ENCODE measurements at regions not wholly inside any gene's neighbourhood (a gene's known extent, or its start where the extent isn't known, plus 50 kb on each side); places are given as distances from the start of the nearest gene placed in this dataset.

DNA sequence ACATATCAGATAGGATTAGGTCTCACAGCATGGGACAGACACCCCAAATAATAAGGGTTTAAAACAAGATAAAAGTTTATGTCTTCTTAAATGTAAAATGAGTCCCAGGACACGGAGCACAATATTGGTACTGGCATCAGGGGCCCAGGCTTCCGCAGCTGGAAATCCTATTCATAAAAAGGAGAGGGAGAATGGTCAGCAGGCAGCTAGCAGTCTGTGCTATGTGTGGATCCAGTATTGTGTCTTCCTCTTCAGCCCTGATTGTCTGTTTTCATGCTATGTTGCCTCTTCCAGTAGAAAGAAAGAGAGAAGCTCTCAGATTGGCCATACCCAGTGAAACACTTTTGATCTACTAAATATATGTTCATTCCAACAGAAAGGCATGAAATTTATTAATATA lies 319.3 kb upstream of the SLCO3A1 start:
- Histone ChIP-seq H3K36me3 (ENCODE audit: control insufficient read depth, insufficient read depth, low read length) (no peaks in the 10 kb centered on the region), H3K4me1 (ENCODE audit: control insufficient read depth, insufficient read depth, low read length) (no peaks in the 10 kb centered on the region), H3K9ac (ENCODE audit: low read length) (no peak overlapping the region), H3K27ac (ENCODE audit: low read depth, low read length) (no peak overlapping the region), H3K9me3 (ENCODE audit: control insufficient read depth, insufficient read depth, low read depth, low read length) (no peaks in the 10 kb centered on the region), H3K4me3 (ENCODE audit: low read depth, low read length) (no peak overlapping the region), H3K27me3 (ENCODE audit: control insufficient read depth, insufficient read depth, low read length) (no peaks in the 10 kb centered on the region)

DNA sequence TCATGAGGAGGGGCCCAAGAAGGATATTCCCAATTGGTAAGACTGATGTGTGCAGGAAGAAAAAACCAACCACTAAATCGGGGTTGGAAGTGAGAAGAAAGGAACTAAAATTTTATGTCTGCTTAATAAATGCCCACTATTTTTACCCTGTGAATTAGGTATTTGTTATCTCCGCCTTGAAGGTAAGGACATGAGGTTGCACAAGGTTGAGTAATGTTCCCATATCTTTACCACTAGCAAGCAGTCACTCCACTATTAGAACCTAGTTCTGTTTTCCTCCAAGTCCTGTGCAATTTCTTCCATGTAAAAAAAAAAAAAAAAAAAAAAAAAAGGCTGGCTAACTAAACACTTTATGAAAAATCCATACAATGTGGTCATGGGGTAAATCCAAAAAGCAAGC lies 318.5 kb upstream of the SLCO3A1 start:
- Histone ChIP-seq H3K9ac (ENCODE audit: low read length) (no peak overlapping the region), H3K27ac (ENCODE audit: low read depth, low read length) (no peak overlapping the region), H3K27me3 (ENCODE audit: control insufficient read depth, insufficient read depth, low read length) (no peaks in the 10 kb centered on the region), H3K36me3 (ENCODE audit: control insufficient read depth, insufficient read depth, low read length) (no peaks in the 10 kb centered on the region), H3K4me1 (ENCODE audit: control insufficient read depth, insufficient read depth, low read length) (no peaks in the 10 kb centered on the region), H3K9me3 (ENCODE audit: control insufficient read depth, insufficient read depth, low read depth, low read length) (no peaks in the 10 kb centered on the region), H3K4me3 (ENCODE audit: low read depth, low read length) (no peak overlapping the region)

DNA sequence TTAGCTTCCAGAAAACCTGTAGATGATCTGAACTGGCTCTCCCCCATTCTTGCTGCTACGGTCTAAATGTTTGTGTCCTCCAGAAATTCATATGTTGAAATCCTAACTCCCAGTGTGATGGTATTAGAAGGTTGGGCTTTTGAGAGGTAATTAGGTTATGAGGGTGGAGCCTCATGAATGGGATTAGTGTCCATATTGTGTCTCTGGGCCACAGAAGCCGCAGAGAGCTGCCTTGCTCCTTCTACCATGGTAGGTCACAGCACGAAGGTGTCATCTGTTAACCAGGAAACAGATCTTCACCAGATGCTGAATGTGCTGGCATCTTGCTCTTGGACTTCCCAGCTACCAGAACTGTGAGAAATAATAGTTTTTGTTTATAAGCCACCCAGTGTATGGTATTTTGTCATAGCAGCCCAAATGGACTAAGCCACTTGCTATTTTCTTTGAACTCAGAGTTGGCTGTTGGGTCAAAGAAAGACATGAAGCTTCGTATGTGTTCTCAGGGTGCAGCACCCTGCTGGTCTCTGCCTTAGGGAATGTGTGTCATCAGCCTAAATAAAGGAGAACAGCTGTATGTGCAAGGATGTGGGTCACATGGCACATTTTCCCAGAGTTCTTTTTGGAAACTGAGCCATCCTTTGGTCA lies 317.5 kb upstream of the SLCO3A1 start:
- H3K27ac ChIP-seq (ENCODE audit: low read depth, low read length) = no peak overlapping the region
- H3K9me3 ChIP-seq (ENCODE audit: control insufficient read depth, insufficient read depth, low read depth, low read length) = no peaks in the 10 kb centered on the region
- H3K4me1 ChIP-seq (ENCODE audit: control insufficient read depth, insufficient read depth, low read length) = no peaks in the 10 kb centered on the region
- H3K36me3 ChIP-seq (ENCODE audit: control insufficient read depth, insufficient read depth, low read length) = no peaks in the 10 kb centered on the region
- no peak overlapping the region for H3K4me3 ChIP-seq (ENCODE audit: low read depth, low read length)
- no peaks in the 10 kb centered on the region for H3K27me3 ChIP-seq (ENCODE audit: control insufficient read depth, insufficient read depth, low read length)
- H3K9ac ChIP-seq (ENCODE audit: low read length) = no peak overlapping the region

DNA sequence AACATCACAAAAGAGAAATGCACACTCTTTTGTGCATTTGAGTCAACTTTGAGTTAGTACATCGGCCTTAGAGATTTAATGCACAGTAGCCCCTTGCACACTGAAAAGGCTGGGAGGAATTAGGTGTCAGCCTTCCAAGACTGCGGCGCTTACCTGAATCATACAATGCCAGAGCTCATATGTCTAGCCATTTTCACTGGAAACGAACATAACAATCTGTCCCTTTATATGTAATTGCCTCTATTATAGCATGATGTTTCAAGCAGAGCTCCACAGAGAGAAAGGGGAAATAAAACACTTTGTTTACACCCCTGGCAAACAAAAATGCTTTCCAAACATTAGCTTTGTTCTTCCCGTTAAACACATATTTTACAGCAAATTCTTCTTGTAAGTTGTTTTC lies 315.7 kb upstream of the SLCO3A1 start:
- no peak overlapping the region for H3K9ac ChIP-seq (ENCODE audit: low read length)
- H3K9me3 ChIP-seq (ENCODE audit: control insufficient read depth, insufficient read depth, low read depth, low read length) = no peaks in the 10 kb centered on the region
- no peaks in the 10 kb centered on the region for H3K27me3 ChIP-seq (ENCODE audit: control insufficient read depth, insufficient read depth, low read length)
- no peaks in the 10 kb centered on the region for H3K4me1 ChIP-seq (ENCODE audit: control insufficient read depth, insufficient read depth, low read length)
- no peak overlapping the region for H3K27ac ChIP-seq (ENCODE audit: low read depth, low read length)
- H3K36me3 ChIP-seq (ENCODE audit: control insufficient read depth, insufficient read depth, low read length) = no peaks in the 10 kb centered on the region
- no peak overlapping the region for H3K4me3 ChIP-seq (ENCODE audit: low read depth, low read length)

DNA sequence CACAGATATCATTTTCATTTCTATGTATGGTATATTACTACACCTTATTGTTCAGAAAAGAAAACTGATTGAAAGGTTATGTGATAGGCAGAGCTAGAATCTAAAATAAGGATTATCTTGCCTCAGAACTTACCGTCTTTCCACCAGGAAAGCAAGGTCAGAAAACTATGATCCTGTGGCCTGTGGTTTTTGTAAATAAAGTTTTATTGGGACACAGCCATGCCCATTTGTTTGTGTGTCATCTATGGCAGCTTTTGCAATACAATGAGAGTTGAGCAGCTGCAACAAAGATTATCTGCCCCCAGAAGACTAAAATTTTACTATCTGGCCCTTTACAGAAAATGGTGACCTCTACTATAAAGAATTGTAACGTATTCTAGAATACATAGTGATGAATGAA lies 314.7 kb upstream of the SLCO3A1 start:
- H3K9ac ChIP-seq (ENCODE audit: low read length) = no peak overlapping the region

DNA sequence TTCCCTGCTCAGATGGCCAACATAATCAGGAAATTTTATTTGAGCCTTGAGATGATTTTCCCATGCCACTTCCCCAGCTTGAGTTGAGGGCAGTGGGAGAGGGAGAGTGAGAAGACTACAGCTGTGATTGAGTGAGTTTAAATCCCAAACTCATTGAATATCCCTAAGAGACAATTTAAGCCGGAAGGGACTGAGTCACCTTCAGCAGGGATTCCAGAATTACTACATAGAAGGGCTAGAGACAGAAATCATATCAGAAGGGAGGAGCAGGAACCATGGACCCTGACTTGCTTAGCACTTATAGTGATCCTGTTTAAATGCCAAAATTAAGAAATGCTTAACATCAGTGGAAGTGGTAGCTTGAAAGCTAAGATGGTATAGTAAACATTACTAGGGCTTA lies 312.2 kb upstream of the SLCO3A1 start:
- no peak overlapping the region for H3K4me3 ChIP-seq (ENCODE audit: low read depth, low read length)
- H3K27ac ChIP-seq (ENCODE audit: low read depth, low read length) = no peak overlapping the region
- no peaks in the 10 kb centered on the region for H3K27me3 ChIP-seq (ENCODE audit: control insufficient read depth, insufficient read depth, low read length)
- no peaks in the 10 kb centered on the region for H3K4me1 ChIP-seq (ENCODE audit: control insufficient read depth, insufficient read depth, low read length)
- H3K9me3 ChIP-seq (ENCODE audit: control insufficient read depth, insufficient read depth, low read depth, low read length) = no peaks in the 10 kb centered on the region
- H3K36me3 ChIP-seq (ENCODE audit: control insufficient read depth, insufficient read depth, low read length) = no peaks in the 10 kb centered on the region
- H3K9ac ChIP-seq (ENCODE audit: low read length) = no peak overlapping the region

More for the DNA sequence above, 314.7 kb upstream of the SLCO3A1 start:
- Histone ChIP-seq H3K9me3 (ENCODE audit: control insufficient read depth, insufficient read depth, low read depth, low read length) (no peaks in the 10 kb centered on the region), H3K27me3 (ENCODE audit: control insufficient read depth, insufficient read depth, low read length) (no peaks in the 10 kb centered on the region), H3K36me3 (ENCODE audit: control insufficient read depth, insufficient read depth, low read length) (no peaks in the 10 kb centered on the region), H3K4me3 (ENCODE audit: low read depth, low read length) (no peak overlapping the region), H3K27ac (ENCODE audit: low read depth, low read length) (no peak overlapping the region), H3K4me1 (ENCODE audit: control insufficient read depth, insufficient read depth, low read length) (no peaks in the 10 kb centered on the region)

DNA sequence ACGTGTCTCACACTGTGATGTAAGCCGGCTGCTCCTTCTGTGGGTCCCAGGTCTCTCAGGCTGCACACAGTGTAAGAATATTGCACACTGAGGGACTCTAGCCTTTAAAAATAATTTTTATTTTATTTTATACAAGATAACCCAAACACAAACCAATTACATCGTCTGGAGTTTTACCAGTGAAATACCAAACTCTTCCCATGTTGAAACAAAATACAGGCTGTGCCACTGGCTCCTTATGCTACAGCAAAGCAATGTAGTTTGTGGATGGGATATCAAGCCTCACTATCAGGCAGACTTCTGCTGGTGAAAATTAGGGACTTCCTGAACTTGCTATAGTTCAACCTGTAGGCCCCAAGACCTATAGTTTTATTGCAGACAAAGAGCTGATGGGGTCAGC lies 311.3 kb upstream of the SLCO3A1 start:
- no peaks in the 10 kb centered on the region for H3K27me3 ChIP-seq (ENCODE audit: control insufficient read depth, insufficient read depth, low read length)
- no peaks in the 10 kb centered on the region for H3K4me1 ChIP-seq (ENCODE audit: control insufficient read depth, insufficient read depth, low read length)
- no peak overlapping the region for H3K4me3 ChIP-seq (ENCODE audit: low read depth, low read length)
- no peak overlapping the region for H3K27ac ChIP-seq (ENCODE audit: low read depth, low read length)
- no peaks in the 10 kb centered on the region for H3K36me3 ChIP-seq (ENCODE audit: control insufficient read depth, insufficient read depth, low read length)
- H3K9me3 ChIP-seq (ENCODE audit: control insufficient read depth, insufficient read depth, low read depth, low read length) = no peaks in the 10 kb centered on the region
- H3K9ac ChIP-seq (ENCODE audit: low read length) = no peak overlapping the region

DNA sequence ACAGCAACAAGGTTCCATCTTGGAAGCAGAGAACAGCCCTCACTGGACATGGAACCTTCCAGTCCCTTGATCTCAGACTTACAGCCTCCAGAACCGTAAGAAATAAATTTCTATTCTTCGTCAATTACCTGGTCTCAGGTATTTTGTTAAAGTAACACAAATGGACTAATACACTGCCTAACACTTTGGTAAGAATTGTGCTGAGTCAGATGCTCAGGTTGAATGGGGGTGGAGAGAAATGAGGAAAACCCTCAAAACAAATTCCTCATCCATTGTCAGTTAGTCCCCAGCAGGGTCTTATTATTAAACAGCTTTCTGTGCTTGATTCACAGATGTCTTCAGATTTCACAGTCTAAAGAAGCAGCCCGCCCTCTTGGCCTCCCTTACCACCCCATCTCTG lies 306.2 kb upstream of the SLCO3A1 start:
- Histone ChIP-seq H3K9me3 (ENCODE audit: control insufficient read depth, insufficient read depth, low read depth, low read length) (no peaks in the 10 kb centered on the region), H3K4me3 (ENCODE audit: low read depth, low read length) (no peak overlapping the region), H3K27ac (ENCODE audit: low read depth, low read length) (no peak overlapping the region), H3K9ac (ENCODE audit: low read length) (no peak overlapping the region), H3K27me3 (ENCODE audit: control insufficient read depth, insufficient read depth, low read length) (no peaks in the 10 kb centered on the region), H3K36me3 (ENCODE audit: control insufficient read depth, insufficient read depth, low read length) (no peaks in the 10 kb centered on the region), H3K4me1 (ENCODE audit: control insufficient read depth, insufficient read depth, low read length) (no peaks in the 10 kb centered on the region)

DNA sequence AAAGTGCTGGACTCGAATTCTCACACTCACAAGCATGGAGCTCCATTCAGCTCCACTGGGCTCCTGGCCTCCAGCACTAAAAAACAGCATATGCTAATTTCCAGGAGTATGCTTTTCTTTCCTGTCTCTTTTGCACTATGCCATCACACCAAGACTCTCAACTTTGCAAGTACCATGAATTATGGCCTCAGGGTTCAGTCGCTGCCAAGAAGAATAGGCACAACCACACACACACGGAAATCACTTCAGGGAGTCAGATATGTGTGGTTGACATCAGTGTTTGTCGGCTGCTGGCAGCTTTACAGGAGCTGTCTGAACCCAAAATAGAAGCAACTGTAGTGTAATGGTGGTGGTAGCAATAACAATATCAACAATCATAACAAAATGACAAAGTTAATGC lies 305.0 kb upstream of the SLCO3A1 start:
- H3K9me3 ChIP-seq (ENCODE audit: control insufficient read depth, insufficient read depth, low read depth, low read length) = no peaks in the 10 kb centered on the region
- H3K36me3 ChIP-seq (ENCODE audit: control insufficient read depth, insufficient read depth, low read length) = no peaks in the 10 kb centered on the region
- H3K4me3 ChIP-seq (ENCODE audit: low read depth, low read length) = no peak overlapping the region
- no peaks in the 10 kb centered on the region for H3K27me3 ChIP-seq (ENCODE audit: control insufficient read depth, insufficient read depth, low read length)
- no peaks in the 10 kb centered on the region for H3K4me1 ChIP-seq (ENCODE audit: control insufficient read depth, insufficient read depth, low read length)
- no peak overlapping the region for H3K27ac ChIP-seq (ENCODE audit: low read depth, low read length)
- H3K9ac ChIP-seq (ENCODE audit: low read length) = no peak overlapping the region

DNA sequence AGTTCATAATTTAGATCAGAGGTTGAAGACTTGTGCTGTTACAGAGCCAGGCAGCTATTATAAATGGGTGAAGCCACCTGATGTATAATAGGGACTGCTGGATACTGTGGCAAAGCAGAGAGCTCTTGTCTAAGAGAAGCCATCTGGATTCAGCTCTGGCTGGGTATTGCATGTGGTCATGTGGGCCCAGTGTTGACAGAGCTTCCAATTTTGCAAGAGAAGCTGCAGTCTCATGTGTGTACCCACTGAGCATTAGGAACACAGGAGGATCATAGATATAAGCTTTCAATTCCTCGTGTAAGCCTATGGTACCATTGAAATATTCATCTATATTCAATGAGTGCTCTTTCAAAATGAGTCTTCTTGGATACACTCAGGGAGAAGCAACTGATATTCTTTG lies 303.9 kb upstream of the SLCO3A1 start:
- no peak overlapping the region for H3K4me3 ChIP-seq (ENCODE audit: low read depth, low read length)
- H3K36me3 ChIP-seq (ENCODE audit: control insufficient read depth, insufficient read depth, low read length) = no peaks in the 10 kb centered on the region
- no peaks in the 10 kb centered on the region for H3K9me3 ChIP-seq (ENCODE audit: control insufficient read depth, insufficient read depth, low read depth, low read length)
- no peaks in the 10 kb centered on the region for H3K27me3 ChIP-seq (ENCODE audit: control insufficient read depth, insufficient read depth, low read length)
- no peaks in the 10 kb centered on the region for H3K4me1 ChIP-seq (ENCODE audit: control insufficient read depth, insufficient read depth, low read length)
- H3K9ac ChIP-seq (ENCODE audit: low read length) = no peak overlapping the region
- no peak overlapping the region for H3K27ac ChIP-seq (ENCODE audit: low read depth, low read length)

DNA sequence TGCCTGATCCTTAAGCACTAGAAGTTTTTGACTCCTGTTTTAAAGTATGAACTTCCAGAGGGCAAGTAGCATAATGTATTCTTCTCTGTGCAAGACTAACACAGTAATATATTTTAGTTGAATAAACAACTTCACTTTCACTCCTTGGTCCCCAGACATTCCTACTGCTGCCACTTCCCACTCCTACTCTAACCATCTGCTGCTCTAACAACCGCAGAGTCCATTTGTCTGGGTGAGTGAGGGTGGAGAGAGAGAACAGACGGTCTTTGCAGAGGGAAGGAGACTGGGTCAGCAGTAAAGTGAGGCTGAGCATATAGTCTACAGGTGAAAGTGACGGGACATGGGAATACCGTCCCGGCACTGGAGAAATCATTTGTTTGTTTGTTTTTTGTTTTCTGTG lies 301.0 kb upstream of the SLCO3A1 start:
- no peak overlapping the region for H3K9ac ChIP-seq (ENCODE audit: low read length)
- H3K4me1 ChIP-seq (ENCODE audit: control insufficient read depth, insufficient read depth, low read length) = no peaks in the 10 kb centered on the region
- no peaks in the 10 kb centered on the region for H3K9me3 ChIP-seq (ENCODE audit: control insufficient read depth, insufficient read depth, low read depth, low read length)
- H3K36me3 ChIP-seq (ENCODE audit: control insufficient read depth, insufficient read depth, low read length) = no peaks in the 10 kb centered on the region
- H3K27ac ChIP-seq (ENCODE audit: low read depth, low read length) = no peak overlapping the region
- H3K4me3 ChIP-seq (ENCODE audit: low read depth, low read length) = no peak overlapping the region
- H3K27me3 ChIP-seq (ENCODE audit: control insufficient read depth, insufficient read depth, low read length) = no peaks in the 10 kb centered on the region

Measured in HUES6 (cell line).